ENCODE measurements at regions not wholly inside any gene's neighbourhood (a gene's known extent, or its start where the extent isn't known, plus 50 kb on each side); places are given as distances from the start of the nearest gene placed in this dataset.

GRCh38 chr12:65673732-65674131 is 150.6 kb upstream of the HMGA2 start:
- no peak for TF ChIP-seq CTCF (IDR thresholded peaks at IDR 0.05)
- TF ChIP-seq POLR2A (IDR thresholded peaks at IDR 0.05), result no peak
- TF ChIP-seq POLR2AphosphoS5 (IDR thresholded peaks at IDR 0.05; ENCODE audit: insufficient read depth in 1 of 2, low read depth in 1 of 2), result no peak

Measured in vagina (tissue), 2 donors.